Epidermal melanocyte (primary cell): ENCODE measurements at regions not wholly inside any gene's neighbourhood (a gene's known extent, or its start where the extent isn't known, plus 50 kb on each side); places are given as distances from the start of the nearest gene placed in this dataset.

Experiments
- DNase-seq: peaks from one replicate; pipeline ENCODE4 v3.0.0; 2011; ENCODE audit warnings: low spot score; ENCODE audit not compliant: insufficient read length

- no peak for DNase-seq
These were observed 91.7 kb upstream of the DSEL start for GRCh38 chr18:67608191-67608590.

GRCh38 chr18:67600181-67601180 is 84.0 kb upstream of the DSEL start:
- DNase-seq: no peak

GRCh38 chr18:67599277-67599676 is 82.8 kb upstream of the DSEL start:
- no peak for DNase-seq

- DNase-seq: no peak
These were observed 81.2 kb upstream of the DSEL start for GRCh38 chr18:67597759-67598158.

GRCh38 chr18:67596003-67596402 is 79.5 kb upstream of the DSEL start:
- no peak for DNase-seq

- no peak for DNase-seq
These were observed 74.1 kb upstream of the DSEL start for GRCh38 chr18:67590571-67591141.

- DNase-seq: no peak
These were observed 72.8 kb upstream of the DSEL start for GRCh38 chr18:67589325-67589724.

GRCh38 chr18:67586101-67586500 is 69.6 kb upstream of the DSEL start:
- no peak for DNase-seq

- no peak for DNase-seq
These were observed 67.1 kb upstream of the DSEL start for GRCh38 chr18:67583621-67584020.

- no peak for DNase-seq
These were observed 66.0 kb upstream of the DSEL start for GRCh38 chr18:67582488-67582887.

GRCh38 chr18:67581178-67581577 is 64.7 kb upstream of the DSEL start:
- no peak for DNase-seq

- no peak for DNase-seq
These were observed 60.9 kb upstream of the DSEL start for GRCh38 chr18:67577386-67577785.

- no peak for DNase-seq
These were observed 58.2 kb upstream of the DSEL start for GRCh38 chr18:67574749-67575148.

- DNase-seq: no peak
These were observed 51.6 kb upstream of the DSEL start for GRCh38 chr18:67568166-67568565.
